NOMO-1 treated with DMSO at 0.1 percent for 48 hours (cell line): ENCODE measurements at regions not wholly inside any gene's neighbourhood (a gene's known extent, or its start where the extent isn't known, plus 50 kb on each side); places are given as distances from the start of the nearest gene placed in this dataset.

Source experiments
- DNase-seq: peaks from one replicate; lab custom pipeline; 2025; ENCODE audit not compliant: unreplicated experiment; lab: John Stamatoyannopoulos, UW

DNA sequence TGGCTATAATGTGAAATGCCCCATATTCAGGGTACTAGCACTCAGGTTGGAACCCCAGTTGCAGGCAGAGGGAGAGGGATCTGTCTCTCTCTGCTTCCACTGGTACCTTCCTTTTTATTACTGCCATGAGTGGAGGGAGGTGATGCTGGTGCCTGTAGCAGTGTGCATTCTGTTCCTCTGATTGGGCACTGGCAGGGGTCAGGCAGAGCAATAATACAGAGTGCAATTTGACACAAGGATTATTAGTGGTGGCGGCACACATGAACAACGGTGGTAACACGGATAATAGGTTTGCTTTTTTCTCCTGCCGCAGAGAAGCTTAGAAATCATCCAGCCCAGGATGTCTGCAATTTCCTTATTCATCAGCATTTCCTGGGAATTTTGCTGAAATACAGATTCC is 525.7 kb downstream of the SLC4A3 start:
- no peak for DNase-seq

DNA sequence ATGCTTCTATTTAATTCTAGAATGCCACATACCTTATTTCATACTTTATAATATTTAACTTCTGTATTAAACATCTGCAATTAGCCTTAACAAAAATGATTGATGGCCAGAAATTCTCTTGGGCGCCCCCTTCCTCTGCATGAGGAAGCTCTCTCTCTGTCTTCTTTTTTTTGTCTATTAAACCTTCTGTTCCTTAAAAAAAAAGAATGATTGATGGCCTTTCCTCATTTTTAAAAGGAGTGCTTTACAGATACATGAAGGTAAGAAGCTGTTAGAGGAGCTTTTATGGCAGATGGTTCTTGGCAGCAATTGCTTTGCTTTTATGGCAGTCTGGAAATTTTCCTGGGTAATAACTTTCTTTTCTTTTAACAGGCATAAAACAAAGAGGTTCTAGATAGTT is 526.9 kb downstream of the SLC4A3 start:
- DNase-seq = no peak

DNA sequence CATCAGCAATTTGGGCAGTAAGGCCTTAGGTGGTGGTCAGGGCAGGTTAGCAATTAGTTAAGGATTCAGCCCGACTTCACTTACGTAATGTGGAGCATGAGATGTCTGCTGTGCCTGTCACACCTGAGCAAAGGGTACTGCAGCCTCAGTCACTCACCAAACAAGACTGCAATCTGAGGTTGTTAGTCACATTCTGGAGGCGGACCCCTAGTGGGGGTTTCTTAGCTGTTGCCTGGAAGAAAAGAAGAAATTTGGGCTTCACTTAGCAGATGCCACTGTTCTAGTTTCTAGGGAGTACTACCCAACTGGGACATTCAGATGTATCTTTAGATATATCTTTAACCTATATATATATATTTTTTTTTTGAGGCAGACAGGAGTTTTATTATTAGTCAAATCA is 529.9 kb downstream of the SLC4A3 start:
- DNase-seq = no peak

DNA sequence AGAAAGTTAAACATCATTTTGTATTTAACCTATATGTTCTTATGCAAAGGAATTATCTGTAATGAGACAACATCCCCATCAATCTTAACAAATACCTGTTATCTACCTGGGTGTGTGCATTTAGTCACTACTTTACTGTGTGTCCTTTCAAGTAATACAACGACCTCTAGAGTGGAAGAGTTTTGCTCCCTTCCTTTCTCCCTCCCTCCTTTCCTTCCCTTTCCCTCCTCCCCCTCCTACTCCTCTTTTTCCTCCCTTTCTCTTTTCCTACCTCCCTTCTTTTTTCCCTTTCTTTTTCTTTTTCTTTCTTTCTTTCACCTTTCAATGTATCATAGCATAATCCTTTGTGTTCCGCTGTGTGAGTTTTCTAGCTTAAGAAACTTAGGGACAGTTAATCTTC is 532.3 kb downstream of the SLC4A3 start:
- no peak for DNase-seq

DNA sequence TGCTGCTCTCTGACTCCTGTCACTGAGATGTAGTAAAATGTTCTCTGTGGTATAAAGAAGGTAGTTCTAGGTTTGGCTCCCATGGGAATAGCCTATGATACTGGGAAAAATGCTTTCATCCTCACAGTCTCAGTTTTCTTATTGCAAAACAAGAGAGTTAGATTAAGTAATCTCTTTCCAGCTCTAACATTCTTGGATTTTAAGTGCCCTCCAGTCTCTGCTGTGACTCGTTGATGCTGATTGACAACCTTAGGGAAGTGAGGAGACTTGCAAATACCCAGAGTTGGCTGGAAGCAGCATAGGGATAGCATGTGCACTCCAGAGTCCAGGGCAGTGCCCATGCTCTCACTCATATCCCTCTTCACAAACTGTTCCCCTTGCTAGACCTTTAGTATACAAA is 534.9 kb downstream of the SLC4A3 start:
- no peak for DNase-seq

DNA sequence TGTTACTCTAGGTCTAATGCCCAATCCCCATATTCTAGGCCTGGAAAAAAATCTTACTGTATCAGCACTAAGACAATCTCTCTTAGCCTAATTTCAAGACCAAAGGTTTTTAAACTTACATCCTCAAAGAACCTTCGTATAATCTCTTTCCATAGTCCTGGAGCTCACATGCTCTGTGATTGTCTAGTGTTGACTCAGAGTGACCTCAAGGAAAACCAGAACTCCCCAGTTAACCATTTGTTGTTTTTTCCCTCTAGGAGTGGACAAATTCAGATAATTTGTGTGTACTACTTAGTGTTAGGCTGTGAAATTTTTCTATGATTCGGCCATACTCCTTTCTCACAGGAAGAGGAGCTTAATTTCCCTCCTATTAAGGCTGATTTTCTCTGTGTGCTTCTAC is 536.1 kb downstream of the SLC4A3 start:
- DNase-seq = no peak

DNA sequence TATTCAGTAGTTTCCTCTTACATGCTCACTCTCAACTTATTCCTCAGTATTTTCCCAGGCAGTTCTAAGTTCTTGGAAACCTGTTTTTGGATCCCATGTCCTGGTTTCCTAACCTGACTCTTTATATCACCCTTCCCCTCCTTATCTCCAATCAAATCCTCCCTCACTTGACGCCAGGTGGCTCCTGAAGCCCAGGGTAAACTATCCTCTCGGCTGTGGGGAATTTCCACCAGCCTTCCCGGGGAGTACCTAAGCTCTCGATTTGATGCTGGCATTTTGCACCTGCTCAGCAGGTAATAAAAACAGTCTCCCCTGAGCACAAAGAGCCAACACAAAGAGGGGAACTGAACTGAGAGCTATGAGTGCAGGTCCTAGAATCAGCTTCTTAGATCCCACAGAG is 538.0 kb downstream of the SLC4A3 start:
- DNase-seq = no peak

DNA sequence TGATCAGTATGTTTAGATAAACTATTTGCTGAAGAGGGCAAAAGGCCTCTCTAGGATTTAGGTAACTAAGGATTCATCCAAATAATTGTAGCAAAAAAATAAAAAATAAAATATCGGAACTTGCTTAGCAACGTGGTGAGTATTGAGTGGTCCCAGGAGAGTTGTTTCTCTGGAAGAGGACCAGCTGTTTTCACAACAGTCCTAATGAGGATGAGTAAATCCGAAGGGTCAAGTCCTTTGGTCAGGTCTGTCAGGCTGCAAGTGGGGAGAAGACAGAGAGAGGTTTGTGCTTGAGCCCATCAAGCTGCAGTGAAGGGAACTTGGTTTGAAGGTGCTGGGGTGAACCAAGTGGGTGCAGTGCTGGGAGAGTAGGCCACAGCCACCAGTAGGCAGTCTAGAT is 539.2 kb downstream of the SLC4A3 start:
- DNase-seq = no peak

DNA sequence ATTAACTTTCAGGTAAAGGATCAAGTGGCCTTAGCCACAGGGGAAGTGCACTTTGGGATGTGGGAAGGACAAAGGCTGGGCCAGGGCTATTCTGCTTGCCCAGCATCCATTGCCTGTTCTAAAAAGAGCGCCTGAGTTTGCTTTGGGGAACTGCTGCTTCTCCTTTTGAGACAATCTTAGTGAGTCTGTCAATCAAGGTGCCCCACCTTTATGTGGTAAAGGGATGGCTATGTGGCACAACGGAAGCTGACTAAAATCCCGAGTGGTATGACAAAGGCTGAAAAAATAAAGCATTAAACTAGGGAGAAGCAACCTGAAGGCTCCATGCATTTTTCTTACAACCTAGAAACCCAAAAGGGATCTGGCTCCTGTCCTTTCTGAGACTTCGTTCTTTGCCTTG is 540.5 kb downstream of the SLC4A3 start:
- no peak for DNase-seq

DNA sequence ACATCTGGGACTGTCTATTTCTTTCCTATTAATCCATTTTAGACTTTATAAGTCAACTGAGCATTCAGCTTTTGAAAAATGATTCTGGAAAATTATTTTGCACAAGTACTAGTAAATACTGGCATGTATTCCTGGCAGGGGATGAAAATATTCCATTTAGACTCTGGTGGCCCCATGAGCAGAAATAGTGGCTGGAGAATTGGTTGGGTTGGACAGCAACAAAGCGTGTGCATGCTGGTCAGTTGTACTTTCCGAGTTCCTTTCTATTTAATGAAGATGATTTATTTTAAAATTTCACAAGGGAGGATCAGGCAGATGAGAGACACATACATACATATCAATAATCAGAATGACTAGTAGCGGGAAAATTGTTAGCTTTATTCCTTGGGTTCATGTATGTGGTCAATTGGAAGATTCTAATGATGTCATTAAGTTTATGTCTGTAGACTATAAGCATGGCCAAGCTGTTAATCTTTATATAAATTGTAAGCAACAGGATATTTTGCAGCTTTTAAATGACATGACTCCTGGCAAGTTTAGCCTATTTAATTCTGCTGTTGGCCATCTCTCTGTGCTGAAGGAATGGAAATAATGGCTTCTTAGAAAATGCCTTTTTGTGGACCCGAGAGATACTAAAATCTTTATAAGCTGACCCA is 541.6 kb downstream of the SLC4A3 start:
- DNase-seq = no peak

DNA sequence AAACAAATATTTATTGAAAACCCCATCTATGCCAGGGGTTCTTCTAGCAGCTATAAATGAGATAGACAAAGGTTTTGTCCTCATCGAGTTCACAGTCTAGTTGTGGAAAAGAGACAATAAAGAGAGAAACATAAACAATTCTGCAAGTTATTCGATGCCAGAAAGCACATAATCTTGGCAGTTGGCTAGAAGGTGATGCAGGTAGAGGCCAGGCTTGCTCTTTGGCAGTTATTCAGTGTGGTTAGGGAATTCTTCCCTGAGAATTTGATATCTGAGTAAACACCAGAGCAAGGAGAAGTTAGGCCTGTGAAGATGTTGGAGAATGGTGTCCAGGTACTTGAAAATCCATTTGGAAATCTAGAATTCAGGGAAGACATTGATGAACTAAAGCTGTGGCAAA is 547.4 kb downstream of the SLC4A3 start:
- DNase-seq = no peak

DNA sequence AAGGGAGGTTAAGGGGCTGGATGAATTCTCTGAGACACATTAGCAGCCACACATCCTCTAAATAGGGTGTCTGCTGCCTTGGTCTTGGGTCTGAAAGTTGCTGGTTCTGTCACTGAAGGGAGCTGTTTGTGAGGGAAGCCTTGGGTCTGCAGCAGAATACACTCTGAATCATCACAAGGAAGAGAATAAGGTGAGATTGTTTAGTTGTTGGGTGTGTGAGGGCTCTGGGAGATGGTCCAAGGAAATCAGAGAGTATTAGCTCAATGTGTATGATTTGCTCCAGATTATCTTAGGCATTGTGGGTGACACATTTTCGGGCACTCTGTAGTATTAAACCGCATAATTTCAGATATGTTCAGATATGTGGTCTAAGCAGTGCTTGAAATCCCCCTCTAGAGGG is 548.5 kb downstream of the SLC4A3 start:
- no peak for DNase-seq

DNA sequence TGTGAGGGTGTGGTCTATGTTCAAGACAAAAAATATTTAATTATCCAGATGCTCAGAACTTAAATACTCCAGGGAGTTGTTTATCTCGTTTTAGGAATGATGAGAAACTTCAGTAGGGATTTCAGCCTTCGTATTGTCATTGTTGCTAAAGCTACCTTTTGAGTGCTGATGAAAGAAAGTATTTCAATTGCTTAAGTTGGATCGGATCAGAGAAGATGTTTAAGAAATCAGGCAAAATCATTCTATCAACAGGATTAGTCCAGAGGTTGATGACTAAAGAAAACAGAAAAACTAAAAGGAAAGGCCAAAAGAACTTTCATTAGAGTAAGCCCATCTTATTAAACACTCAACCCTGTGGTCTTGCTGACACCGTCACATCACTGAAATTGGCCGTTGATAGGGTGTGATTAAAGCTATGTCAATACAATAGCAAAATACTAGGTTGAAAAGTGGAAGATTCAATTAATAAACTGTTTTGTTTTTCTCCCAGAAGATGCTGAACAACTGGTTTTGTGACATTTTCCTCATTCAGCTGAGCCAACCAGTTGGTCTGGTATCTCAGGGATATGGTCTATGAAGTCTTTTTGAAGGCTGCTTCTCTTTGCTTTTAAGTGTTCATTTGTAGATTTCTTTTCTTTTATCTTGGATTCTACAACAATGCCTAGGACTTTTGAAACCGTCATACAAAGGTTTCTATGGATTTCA is 551.7 kb downstream of the SLC4A3 start:
- no peak for DNase-seq

DNA sequence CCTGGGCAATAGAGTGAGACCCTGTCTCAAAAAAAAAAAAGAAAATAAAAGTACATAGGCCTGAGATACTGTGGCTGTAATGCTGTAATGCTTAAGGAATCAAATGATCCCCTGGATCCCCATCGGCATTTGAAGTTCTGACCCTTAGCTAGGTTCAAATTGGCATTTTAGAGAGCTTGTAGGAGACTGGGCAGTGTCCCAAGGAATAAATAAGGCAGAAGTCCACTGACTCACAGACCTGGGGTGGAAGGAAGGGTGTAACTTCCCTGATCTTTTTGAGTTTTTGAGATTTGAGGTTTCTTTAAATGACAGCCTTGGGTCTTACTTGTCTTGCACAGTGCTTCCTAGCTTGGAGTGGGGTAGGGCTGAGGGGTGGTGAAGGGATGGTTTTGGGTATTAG is 553.7 kb downstream of the SLC4A3 start:
- no peak for DNase-seq

DNA sequence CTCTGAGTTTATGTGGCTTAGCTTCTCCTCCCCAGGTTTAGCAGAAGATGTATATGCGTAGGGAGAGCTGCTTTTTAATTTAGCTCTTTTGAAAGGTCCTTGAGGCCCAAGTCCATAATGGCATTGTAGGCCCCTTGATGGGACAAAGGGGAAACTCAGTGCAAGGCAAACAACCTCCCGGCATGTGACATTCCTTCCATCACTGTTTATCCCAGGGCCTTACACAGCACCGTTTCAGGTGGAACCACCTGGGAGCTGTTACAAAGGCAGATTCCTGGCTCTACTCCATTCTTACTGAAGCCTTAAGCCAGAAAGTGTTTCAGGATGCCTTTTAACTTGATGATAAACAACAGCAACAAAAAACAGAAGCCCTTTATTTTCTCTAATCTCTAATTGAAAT is 555.4 kb downstream of the SLC4A3 start:
- DNase-seq = no peak

DNA sequence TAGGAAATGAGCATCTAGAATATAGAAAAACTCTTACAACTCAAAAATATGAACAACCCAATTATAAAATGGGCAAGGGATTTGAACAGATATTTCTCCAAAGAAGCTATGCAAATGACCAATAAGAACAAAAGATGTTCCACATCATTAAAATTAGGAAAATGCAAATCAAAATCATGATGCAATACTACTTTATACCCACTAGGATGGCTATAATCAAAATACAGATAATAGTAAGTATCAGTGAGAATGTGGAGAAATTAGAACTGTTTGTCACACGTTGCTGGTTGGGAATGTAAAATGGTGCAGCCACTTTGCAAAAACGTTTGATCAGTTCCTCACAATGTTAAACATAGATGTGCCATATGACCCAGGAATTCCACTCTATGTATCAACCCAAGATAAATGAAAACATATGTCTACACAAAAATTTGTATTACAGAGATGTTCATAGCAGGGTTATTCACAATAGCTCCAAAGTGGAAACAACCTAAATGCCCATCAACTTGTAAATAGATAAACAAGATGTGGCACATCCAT is 558.4 kb downstream of the SLC4A3 start:
- DNase-seq = no peak

DNA sequence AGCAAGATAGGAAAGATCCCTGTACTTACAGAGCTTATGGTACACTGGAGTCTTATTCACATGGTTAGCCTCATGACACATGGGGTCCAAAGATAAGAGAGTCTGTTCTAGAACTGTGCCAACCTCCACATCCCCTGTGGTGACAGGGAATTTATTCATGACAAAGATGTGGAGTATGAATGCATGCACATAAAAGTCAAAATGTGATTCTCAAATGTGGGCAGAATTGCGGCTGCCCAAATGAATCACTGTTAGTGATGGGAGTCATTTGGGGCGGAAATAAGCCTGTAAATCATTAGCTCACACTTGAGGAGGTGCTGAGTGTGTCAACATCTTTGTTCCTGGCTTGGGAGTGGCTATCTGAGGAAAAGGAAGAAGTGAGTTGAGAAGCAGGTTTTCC is 560.6 kb downstream of the SLC4A3 start:
- DNase-seq = no peak

DNA sequence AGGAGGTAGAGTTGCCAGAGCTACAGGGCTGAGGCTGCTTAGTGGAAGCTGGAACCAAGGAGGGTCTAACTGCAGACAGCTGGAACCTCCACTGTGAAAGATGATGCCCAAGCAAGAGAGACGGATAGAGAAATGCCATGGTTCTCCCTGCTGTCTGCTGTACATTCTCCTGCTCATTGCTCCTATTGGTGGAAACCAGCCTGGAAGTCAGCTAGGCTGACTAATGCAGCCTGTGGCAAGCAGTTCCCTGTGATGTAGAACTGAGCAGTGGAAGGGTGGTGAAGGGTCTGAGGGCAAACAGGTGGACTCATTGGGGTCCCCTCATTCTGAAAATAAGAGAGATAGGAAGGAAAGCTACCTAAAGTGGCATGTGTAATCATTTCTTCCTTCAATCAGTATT is 563.6 kb downstream of the SLC4A3 start:
- no peak for DNase-seq

DNA sequence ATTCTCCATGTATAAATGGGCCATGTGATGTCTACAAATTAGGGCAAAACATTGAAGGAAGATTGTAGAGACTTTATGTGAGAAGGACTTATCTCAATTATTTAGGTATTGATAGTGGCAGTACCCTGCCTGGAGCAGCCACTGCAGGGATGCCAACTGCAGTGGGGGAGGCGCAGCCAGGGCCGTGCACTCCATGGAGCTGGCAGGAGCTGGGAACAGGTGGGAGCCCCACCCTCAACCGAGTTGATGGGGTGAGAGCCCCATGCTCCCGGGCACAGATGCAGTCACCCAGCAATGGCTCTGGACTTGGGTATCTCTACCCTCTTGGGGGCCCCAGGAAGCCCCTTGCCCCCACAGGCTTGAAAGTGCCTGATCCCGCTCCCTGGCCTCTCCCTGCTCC is 564.3 kb downstream of the SLC4A3 start:
- no peak for DNase-seq

DNA sequence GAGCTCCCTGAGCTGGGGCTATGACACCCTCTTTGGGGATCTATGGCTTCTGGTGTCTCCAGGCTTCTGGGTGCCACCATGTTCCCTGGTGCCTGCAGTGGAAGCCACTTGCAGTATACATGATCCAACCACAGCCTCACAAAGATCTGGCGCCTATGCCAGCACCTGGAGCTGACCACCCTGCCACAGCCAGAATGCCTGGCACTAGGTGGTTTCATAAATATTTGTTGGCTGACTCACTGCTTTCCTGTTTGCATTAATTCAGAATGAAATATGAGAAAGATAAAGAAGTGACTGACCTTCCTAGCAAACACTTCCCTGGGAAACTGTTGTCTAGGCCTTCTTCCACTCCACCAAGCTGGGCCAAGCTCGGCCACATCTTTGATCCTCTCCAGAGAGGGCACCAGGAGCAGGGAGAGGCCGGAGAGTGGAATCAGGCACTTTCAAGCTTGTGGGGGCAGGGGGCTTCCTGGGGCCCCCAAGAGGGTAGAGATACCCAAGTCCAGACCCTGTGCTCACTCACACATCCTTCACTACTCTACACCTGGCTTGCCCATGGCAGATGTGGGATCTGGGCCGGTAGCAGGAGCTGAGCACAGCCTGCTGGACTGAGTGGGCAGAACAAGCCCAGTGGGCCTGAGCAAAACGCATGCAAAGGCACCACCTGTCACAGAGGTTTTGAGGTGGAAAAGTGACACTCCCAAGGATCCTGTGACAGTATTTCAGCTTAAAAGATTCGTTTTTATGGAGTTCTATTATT is 565.7 kb downstream of the SLC4A3 start:
- DNase-seq = no peak

DNA sequence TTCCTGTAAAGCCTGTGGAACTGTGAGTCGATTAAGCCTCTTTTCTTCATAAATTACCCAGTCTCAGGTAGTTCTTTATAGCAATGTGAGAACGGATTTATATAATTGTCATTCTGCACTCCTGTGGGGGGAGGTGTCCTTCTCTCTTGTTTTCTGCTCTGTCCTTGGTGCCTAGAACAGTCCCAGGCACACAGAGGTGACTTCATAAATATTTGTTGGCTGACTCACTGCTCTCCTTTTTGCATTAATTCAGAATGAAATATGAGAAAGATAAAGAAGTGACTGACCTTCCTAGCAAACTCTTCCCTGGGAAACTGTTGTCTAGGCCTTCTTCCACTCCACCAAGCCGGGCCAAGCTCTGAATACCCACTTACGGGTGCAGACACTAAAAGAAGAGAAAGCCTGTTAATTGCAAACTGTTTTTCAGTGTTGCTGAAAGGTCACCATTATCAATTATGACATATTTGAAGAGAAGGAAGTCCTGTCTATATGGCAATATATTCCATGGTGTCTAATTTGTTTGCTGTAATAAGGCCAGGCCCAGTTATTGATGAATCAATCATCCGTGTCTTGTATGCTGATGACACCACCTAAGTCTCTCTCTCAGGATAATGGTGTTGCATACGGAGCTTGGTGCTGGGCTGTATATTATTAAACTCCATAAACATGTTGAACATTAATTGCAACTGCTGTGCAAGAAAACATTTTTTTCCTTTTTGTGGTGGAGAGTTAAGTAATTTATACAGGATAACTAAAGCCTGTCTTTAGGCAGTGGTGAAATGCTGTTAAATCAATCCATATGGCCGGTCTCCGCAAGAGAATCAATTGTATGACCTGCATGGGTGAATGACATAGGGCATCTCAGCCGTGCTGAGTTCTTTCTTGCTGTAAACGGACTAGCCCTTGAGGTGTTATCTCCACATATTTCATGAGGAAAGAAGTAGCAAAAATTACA is 567.5 kb downstream of the SLC4A3 start:
- DNase-seq = no peak
